ENCODE measurements at regions not wholly inside any gene's neighbourhood (a gene's known extent, or its start where the extent isn't known, plus 50 kb on each side); places are given as distances from the start of the nearest gene placed in this dataset.

DNA sequence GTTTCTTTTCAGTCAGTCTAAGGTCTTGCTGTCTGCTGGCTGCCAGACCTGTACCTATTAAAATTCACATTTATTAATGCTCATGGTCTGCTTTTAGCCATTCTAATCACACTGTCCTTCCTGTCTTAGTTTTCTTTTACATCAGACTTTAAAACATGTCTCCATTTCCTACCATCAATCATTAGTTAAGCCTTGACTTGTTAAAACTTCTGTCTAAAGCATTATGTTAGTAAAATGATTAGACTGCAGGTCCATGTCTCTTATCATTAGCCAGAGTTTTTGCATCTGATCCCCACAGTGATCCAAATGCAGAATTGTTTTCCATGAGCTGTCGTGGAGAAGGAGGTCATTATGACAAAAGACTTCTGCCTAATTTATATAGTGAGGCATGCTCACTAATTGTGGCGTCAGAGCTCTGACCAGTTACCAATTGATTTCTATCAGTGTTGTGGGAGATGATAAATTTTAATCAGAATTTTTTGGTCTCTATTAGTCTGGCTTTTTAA lies 226.5 kb downstream of the DKK1 start:
- no peak for DNase-seq (ENCODE audit: low read depth, low spot score)
- TF ChIP-seq, protein P1, sequence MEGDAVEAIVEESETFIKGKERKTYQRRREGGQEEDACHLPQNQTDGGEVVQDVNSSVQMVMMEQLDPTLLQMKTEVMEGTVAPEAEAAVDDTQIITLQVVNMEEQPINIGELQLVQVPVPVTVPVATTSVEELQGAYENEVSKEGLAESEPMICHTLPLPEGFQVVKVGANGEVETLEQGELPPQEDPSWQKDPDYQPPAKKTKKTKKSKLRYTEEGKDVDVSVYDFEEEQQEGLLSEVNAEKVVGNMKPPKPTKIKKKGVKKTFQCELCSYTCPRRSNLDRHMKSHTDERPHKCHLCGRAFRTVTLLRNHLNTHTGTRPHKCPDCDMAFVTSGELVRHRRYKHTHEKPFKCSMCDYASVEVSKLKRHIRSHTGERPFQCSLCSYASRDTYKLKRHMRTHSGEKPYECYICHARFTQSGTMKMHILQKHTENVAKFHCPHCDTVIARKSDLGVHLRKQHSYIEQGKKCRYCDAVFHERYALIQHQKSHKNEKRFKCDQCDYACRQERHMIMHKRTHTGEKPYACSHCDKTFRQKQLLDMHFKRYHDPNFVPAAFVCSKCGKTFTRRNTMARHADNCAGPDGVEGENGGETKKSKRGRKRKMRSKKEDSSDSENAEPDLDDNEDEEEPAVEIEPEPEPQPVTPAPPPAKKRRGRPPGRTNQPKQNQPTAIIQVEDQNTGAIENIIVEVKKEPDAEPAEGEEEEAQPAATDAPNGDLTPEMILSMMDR (IDR thresholded peaks at IDR 0.05; ENCODE audit: low read depth, low read length): no peak
- in situ Hi-C loops (cut with HindIII; ENCODE audit: low sequenced_read_pairs): no loop called here
- H3K4me3 ChIP-seq (ENCODE audit: low read depth, low read length): no peak overlapping the region

DNA sequence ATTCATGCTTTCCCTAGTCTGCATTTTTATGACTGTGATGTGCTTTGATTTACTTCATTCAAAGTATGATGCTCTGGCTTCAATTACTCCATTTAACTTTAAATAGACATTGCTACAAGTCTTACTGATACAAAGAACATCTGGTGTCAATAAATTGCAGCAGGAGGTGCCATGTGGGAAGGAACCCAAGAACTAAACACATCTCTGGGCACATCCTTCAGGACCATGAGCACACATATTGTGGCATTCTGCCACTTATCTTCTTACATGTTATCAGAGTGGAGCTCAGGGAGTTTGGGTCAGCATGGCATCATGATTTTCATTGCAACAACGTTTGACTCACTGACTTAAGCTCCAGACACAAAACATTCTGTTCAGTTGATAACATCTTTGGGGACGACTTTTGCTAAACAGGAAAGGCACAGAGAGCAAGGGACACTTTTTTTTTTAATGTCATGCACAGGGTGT lies 227.0 kb downstream of the DKK1 start:
- TF ChIP-seq, protein P1 (IDR thresholded peaks at IDR 0.05; ENCODE audit: low read depth, low read length): no peak
- no peak overlapping the region for H3K4me3 ChIP-seq (ENCODE audit: low read depth, low read length)
- in situ Hi-C loops (cut with HindIII; ENCODE audit: low sequenced_read_pairs): no loop called here
- no peak for DNase-seq (ENCODE audit: low read depth, low spot score)

DNA sequence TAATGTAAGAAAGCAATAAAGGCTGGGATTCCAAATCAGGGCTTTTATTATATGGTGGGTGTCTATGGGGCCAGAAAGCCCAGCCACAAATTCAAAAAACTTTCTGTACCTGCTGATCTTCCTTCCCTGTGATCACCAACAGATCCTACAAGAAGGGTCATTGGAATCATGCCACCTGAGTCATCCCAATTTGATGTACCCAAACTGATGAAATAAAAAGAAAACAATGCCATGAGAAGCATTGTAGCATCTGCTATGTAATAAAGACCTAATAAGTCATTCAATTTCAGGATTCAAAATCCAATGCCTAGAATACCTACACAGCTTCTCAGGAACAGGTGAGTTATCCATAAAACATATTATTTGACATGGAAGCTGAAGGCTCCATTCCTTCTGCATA lies 228.8 kb downstream of the DKK1 start:
- no peak overlapping the region for H3K4me3 ChIP-seq (ENCODE audit: low read depth, low read length)
- TF ChIP-seq, protein P1 (IDR thresholded peaks at IDR 0.05; ENCODE audit: low read depth, low read length): no peak
- in situ Hi-C loops (cut with HindIII; ENCODE audit: low sequenced_read_pairs): no loop called here
- no peak for DNase-seq (ENCODE audit: low read depth, low spot score)

DNA sequence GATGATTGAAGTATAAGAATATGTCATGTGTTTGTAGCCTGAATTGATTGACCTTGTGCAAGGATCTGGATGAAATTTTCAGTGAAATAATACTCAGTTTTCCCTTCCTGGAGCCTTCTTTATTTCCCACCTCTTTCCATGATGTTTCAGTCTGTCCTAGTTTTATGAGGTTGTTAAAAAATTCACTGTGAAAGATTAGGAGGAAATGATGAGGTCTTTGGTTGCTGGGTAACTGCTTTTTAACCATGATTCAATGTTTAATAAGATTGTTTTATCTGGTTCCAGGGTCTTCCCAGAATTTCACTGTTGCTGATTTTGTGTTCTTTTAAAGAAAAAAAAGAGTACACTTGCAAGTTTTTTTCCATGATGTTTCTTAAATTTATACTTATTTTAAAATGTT lies 221.5 kb downstream of the MBL2 start:
- H3K4me3 ChIP-seq (ENCODE audit: low read depth, low read length): no peak overlapping the region
- no peak for DNase-seq (ENCODE audit: low read depth, low spot score)
- TF ChIP-seq, protein P1 (IDR thresholded peaks at IDR 0.05; ENCODE audit: low read depth, low read length): no peak
- in situ Hi-C loops (cut with HindIII; ENCODE audit: low sequenced_read_pairs): no loop called here

DNA sequence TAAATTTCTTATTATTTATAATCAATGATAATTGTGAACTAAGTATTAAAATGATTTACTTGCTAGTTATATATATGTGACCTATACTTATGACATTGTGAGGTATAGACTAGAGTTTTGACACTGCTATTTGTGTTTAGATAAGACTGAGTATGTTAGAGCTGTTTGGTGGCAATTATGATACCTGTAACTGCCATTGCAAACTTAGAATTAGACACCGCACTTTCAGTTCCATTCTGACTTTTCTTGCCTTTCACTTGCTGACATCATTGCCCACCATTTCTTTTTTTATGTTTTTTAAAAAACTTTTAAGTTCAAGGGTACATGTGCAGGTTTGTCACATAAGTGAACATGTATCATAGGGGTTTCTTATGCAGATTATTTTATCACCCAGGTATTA lies 214.5 kb downstream of the MBL2 start:
- TF ChIP-seq, protein P1 (IDR thresholded peaks at IDR 0.05; ENCODE audit: low read depth, low read length): no peak
- in situ Hi-C loops (cut with HindIII; ENCODE audit: low sequenced_read_pairs): no loop called here
- no peak for DNase-seq (ENCODE audit: low read depth, low spot score)
- H3K4me3 ChIP-seq (ENCODE audit: low read depth, low read length): no peak overlapping the region

DNA sequence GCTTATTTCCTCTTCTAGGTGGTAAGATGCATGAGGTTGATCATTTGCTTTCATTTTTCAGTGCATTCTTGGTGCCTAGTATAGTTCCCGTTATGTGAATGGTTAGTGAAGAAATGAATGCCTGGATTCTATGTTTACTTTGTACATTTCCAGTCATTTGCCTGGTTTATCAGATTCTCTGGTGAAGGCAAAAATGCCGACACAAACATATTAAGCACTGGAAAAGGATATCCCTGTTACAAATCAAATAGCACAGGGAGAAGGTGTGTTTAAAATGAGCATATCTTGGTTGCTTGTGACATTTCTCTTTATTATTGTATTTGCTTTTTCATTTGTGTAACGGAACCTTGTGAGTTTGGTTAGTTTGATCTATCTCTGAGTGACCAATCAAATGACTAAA lies 211.3 kb downstream of the MBL2 start:
- H3K4me3 ChIP-seq (ENCODE audit: low read depth, low read length): no peak overlapping the region
- DNase-seq (ENCODE audit: low read depth, low spot score): no peak
- in situ Hi-C loops (cut with HindIII; ENCODE audit: low sequenced_read_pairs): no loop called here
- TF ChIP-seq, protein P1 (IDR thresholded peaks at IDR 0.05; ENCODE audit: low read depth, low read length): no peak

DNA sequence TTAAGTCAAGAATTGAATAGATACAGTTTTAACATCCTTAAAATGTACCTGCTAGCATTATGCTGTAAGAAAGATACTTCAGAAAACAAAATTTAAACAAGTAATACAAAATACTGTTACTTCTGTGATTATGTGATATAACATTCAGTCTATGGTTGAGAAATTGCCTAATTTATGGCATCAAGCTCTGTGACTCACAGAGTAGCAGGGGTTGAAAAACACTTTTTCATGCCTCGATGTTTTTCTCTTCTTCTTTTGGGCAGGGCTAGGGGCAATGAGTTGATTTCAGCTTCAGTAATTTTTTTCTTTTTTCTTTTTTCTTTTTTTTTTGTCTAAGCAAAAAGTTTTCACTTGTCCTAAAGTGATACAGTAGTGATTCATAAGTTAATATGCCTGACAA lies 209.2 kb downstream of the MBL2 start:
- H3K4me3 ChIP-seq (ENCODE audit: low read depth, low read length): no peak overlapping the region
- DNase-seq (ENCODE audit: low read depth, low spot score): no peak
- TF ChIP-seq, protein P1 (IDR thresholded peaks at IDR 0.05; ENCODE audit: low read depth, low read length): no peak
- in situ Hi-C loops (cut with HindIII; ENCODE audit: low sequenced_read_pairs): no loop called here
